ENCODE measurements at regions not wholly inside any gene's neighbourhood (a gene's known extent, or its start where the extent isn't known, plus 50 kb on each side); places are given as distances from the start of the nearest gene placed in this dataset.

- ChIA-PET RAD21 (ENCODE audit: low non-redundant PET in 1 of 2, low total read pairs in 2 of 2, uncharacterized antibody in 2 of 2, unreplicated experiment in 2 of 2) (no interaction called here), POLR2A (no interaction called here), CTCF (no interaction called here)
- BruUV-seq (replicated peaks), result no TSS peak
- no peak for TF ChIP-seq SIN3A (IDR thresholded peaks at IDR 0.05; ENCODE audit: low read depth)
- no peak for TF ChIP-seq ATF3 (IDR thresholded peaks at IDR 0.05)
- intact Hi-C loops (cut with micrococcal nuclease), result no loop called here
- H2AFZ ChIP-seq (ENCODE audit: low read depth, low read length, poor library complexity, severe bottlenecking), result no peak overlapping the region
- no peak for DNase-seq (ENCODE audit: low read depth, low spot score)
- no peak overlapping the region for H3K27ac ChIP-seq (ENCODE audit: low read depth, low read length)
- no peaks in the 10 kb centered on the region for H3K27me3 ChIP-seq (ENCODE audit: insufficient read depth, low read length)
- H3K36me3 ChIP-seq (ENCODE audit: control insufficient read depth in 1 of 2, insufficient read depth in 2 of 2, low read length in 2 of 2), result no peaks in the 10 kb centered on the region
- H3K4me3 ChIP-seq (replicated peaks in 1 of 2; ENCODE audit: low read depth in 1 of 2, low read length in 2 of 2), result no peak overlapping the region
- no peaks in the 10 kb centered on the region for H3K9me2 ChIP-seq (ENCODE audit: insufficient read depth)
- no peak overlapping the region for H3K4me2 ChIP-seq (ENCODE audit: low read length)
- no peaks in the 10 kb centered on the region for H4K20me1 ChIP-seq (ENCODE audit: insufficient read depth)
- H3K9me3 ChIP-seq (ENCODE audit: control insufficient read depth in 1 of 2, insufficient read depth in 1 of 2, low read depth in 1 of 2, low read length in 2 of 2), result no peaks in the 10 kb centered on the region
- H3K79me2 ChIP-seq (ENCODE audit: insufficient read depth, low read length), result no peaks in the 10 kb centered on the region
- peaks cover 29 to 34% of the 10 kb centered on the region in 2 experiments for H3K4me1 ChIP-seq (ENCODE audit: control insufficient read depth in 1 of 2, insufficient read depth in 2 of 2, low read length in 2 of 2)
- no peak overlapping the region for H3K9ac ChIP-seq (ENCODE audit: low read length)
- ATAC-seq, result no peak
These were observed 69.2 kb upstream of the PIM1 start for GRCh38 chr6:37100745-37101144.

- H4K20me1 ChIP-seq (ENCODE audit: insufficient read depth), result no peaks in the 10 kb centered on the region
- no peaks in the 10 kb centered on the region for H3K79me2 ChIP-seq (ENCODE audit: insufficient read depth, low read length)
- H3K27me3 ChIP-seq (ENCODE audit: insufficient read depth, low read length), result no peaks in the 10 kb centered on the region
- TF ChIP-seq EZH2phosphoT487 (IDR thresholded peaks at IDR 0.05; ENCODE audit: borderline replicate concordance) (no peak), ATF3 (IDR thresholded peaks at IDR 0.05) (no peak), MAX (IDR thresholded peaks at IDR 0.05) (peak; percentile 10; the same call in 1 of the 2 replicates)
- intact Hi-C loops (cut with micrococcal nuclease), result no loop called here
- H3K36me3 ChIP-seq (ENCODE audit: control insufficient read depth in 1 of 2, insufficient read depth in 2 of 2, low read length in 2 of 2), result no peaks in the 10 kb centered on the region
- ATAC-seq, result no peak
- H3K27ac ChIP-seq (ENCODE audit: low read depth, low read length), result peak overlapping the region; percentile 43; the same call in 1 of the 2 replicates
- H2AFZ ChIP-seq (ENCODE audit: low read depth, low read length, poor library complexity, severe bottlenecking), result no peak overlapping the region
- peak overlapping the region; percentile 39 to 56; a peak in 3 of 4 replicates for H3K4me3 ChIP-seq (replicated peaks in 1 of 2; ENCODE audit: low read depth in 1 of 2, low read length in 2 of 2)
- peaks cover 29 to 34% of the 10 kb centered on the region in 2 experiments for H3K4me1 ChIP-seq (ENCODE audit: control insufficient read depth in 1 of 2, insufficient read depth in 2 of 2, low read length in 2 of 2)
- H3K9me2 ChIP-seq (ENCODE audit: insufficient read depth), result no peaks in the 10 kb centered on the region
- ChIA-PET POLR2A (interaction anchor here (0.9 to 1.0 kb wide), 2 partner anchors 14 to 45 kb away, joined by 3 to 4 read pairs; no protein-coding TSS in a partner anchor), CTCF (no interaction called here), RAD21 (ENCODE audit: low non-redundant PET in 1 of 2, low total read pairs in 2 of 2, uncharacterized antibody in 2 of 2, unreplicated experiment in 2 of 2) (no interaction called here)
- peak overlapping the region; percentile 61 for H3K9ac ChIP-seq (ENCODE audit: low read length)
- no TSS peak for BruUV-seq (replicated peaks)
- DNase-seq (ENCODE audit: low read depth, low spot score), result no peak
- no peaks in the 10 kb centered on the region for H3K9me3 ChIP-seq (ENCODE audit: control insufficient read depth in 1 of 2, insufficient read depth in 1 of 2, low read depth in 1 of 2, low read length in 2 of 2)
- H3K4me2 ChIP-seq (ENCODE audit: low read length), result peak overlapping the region; percentile 83
These were observed 68.0 kb upstream of the PIM1 start for GRCh38 chr6:37101991-37102298.
